Endothelial cell of umbilical vein (primary cell): ENCODE measurements at regions not wholly inside any gene's neighbourhood (a gene's known extent, or its start where the extent isn't known, plus 50 kb on each side); places are given as distances from the start of the nearest gene placed in this dataset.

Experiments used
- BruUV-seq: library from RNA; stranded (reverse); fragments of 400-500 nt; replicated peaks from 2 replicates; lab custom pipeline; 2021; lab: Mats Ljungman, UMichigan
- CTCF ChIA-PET: fragments of 300-600, 350-600 bp; sonication (Branson Sonifier 250); formaldehyde crosslinking; loops from one replicate; lab custom pipeline; 2021; ENCODE audit warnings: antibody characterized with exemption, inconsistent platforms; lab: Charles Lee
- POLR2A ChIA-PET: fragments of 300-600, 350-600 bp; sonication (Branson Sonifier 250); formaldehyde crosslinking; loops from one replicate; lab custom pipeline; 2021; ENCODE audit warnings: antibody characterized with exemption, inconsistent platforms; lab: Charles Lee
- DNase-seq: peaks from one replicate; pipeline ENCODE4 v3.0.0-alpha.2; 2011; ENCODE audit warnings: low read depth, low spot score
- FAIRE-seq: peaks from 2 replicates; lab custom pipeline; 2011; peaks lifted over from hg19 to GRCh38; lab: Jason Lieb, UNC
- H2AFZ ChIP-seq: 2 replicates; pipeline ENCODE4 v1.6.0; 2012; ENCODE audit warnings: low read depth, low read length, control low read depth, inconsistent platforms
- H3K27ac ChIP-seq: 2 replicates; pipeline ENCODE4 v1.5.1; 2011; ENCODE audit warnings: low read depth, mild to moderate bottlenecking, control low read depth, low read length, moderate library complexity; ENCODE audit not compliant: insufficient read depth
- H3K27me3 ChIP-seq, 2 experiments: 2 replicates each; pipeline versions ENCODE4 v1.6.0 to v1.6.1; 2011; ENCODE audit warnings: low read length in 2 of 2, mixed read lengths in 1 of 2; ENCODE audit not compliant: control insufficient read depth in 2 of 2, insufficient read depth in 2 of 2
- H3K36me3 ChIP-seq, 2 experiments: 2 replicates in 1 of 2; 3 replicates in 1 of 2; pipeline ENCODE4 v1.5.1; 2011; ENCODE audit warnings: low read length in 2 of 2, mild to moderate bottlenecking in 1 of 2, moderate library complexity in 1 of 2; ENCODE audit not compliant: control insufficient read depth in 2 of 2, insufficient read depth in 2 of 2; ENCODE audit errors: extremely low read depth in 1 of 2
- H3K4me1 ChIP-seq: 3 replicates; pipeline ENCODE4 v1.5.1; 2011; ENCODE audit warnings: mild to moderate bottlenecking, low read length; ENCODE audit not compliant: control insufficient read depth, insufficient read depth; ENCODE audit errors: extremely low read depth
- H3K4me2 ChIP-seq: 2 replicates; pipeline ENCODE4 v1.6.1; 2011; ENCODE audit warnings: low read length, control low read depth, mixed read lengths; ENCODE audit not compliant: insufficient read depth
- H3K4me3 ChIP-seq, 3 experiments: fragments of 200-600 bp in 1 of 3; sonication (generic), shearing (Covaris generic) in 1 of 3; replicated peaks in 1 of 3; 2 replicates each; pipeline ENCODE4 v1.5.1; 2011 to 2016; ENCODE audit warnings: control low read depth in 3 of 3, low read length in 3 of 3, mild to moderate bottlenecking in 2 of 3, inconsistent platforms in 1 of 3, low read depth in 1 of 3, moderate library complexity in 1 of 3; ENCODE audit not compliant: insufficient read depth in 1 of 3
- H3K79me2 ChIP-seq: 2 replicates; pipeline ENCODE4 v1.6.0; 2012; ENCODE audit warnings: low read length, inconsistent platforms; ENCODE audit not compliant: control insufficient read depth, insufficient read depth
- H3K9ac ChIP-seq: replicated peaks from 2 replicates; pipeline ENCODE3; 2011; ENCODE audit warnings: low read length, control low read depth; ENCODE audit not compliant: insufficient read depth; ENCODE audit errors: extremely low read depth
- H3K9me1 ChIP-seq: replicated peaks from 3 replicates; pipeline ENCODE4 v1.6.0; 2011; ENCODE audit warnings: mild to moderate bottlenecking, low read length; ENCODE audit not compliant: control insufficient read depth, insufficient read depth; ENCODE audit errors: extremely low read depth
- H3K9me3 ChIP-seq: replicated peaks from 2 replicates; pipeline ENCODE4 v1.5.1; 2012; ENCODE audit warnings: low read length, inconsistent platforms; ENCODE audit not compliant: control insufficient read depth, insufficient read depth
- H4K20me1 ChIP-seq: replicated peaks from 2 replicates; pipeline ENCODE3; 2011; ENCODE audit warnings: mild to moderate bottlenecking, low read length; ENCODE audit not compliant: control insufficient read depth, insufficient read depth; ENCODE audit errors: extremely low read depth
- CTCF ChIP-seq, 2 donors: IDR thresholded peaks; 1 replicate in 1 of 2; 2 replicates in 1 of 2; pipeline ENCODE4 v1.5.1; 2011; ENCODE audit warnings: low read length in 2 of 2, mild to moderate bottlenecking in 2 of 2, moderate library complexity in 2 of 2, control low read depth in 1 of 2, inconsistent platforms in 1 of 2, low read depth in 1 of 2; ENCODE audit not compliant: insufficient read depth in 1 of 2; ENCODE audit errors: extremely low read depth in 1 of 2
- EZH2 ChIP-seq: IDR thresholded peaks from 2 replicates; pipeline ENCODE4 v1.6.1; 2012; ENCODE audit warnings: borderline replicate concordance, low read depth, mild to moderate bottlenecking, moderate library complexity, low read length, inconsistent platforms; ENCODE audit not compliant: severe bottlenecking
- FOS ChIP-seq: IDR thresholded peaks from 2 replicates; pipeline ENCODE4 v1.6.1; 2011; ENCODE audit warnings: mild to moderate bottlenecking, low read length, moderate library complexity, borderline replicate concordance; ENCODE audit not compliant: insufficient read depth
- GATA2 ChIP-seq: IDR thresholded peaks from 2 replicates; pipeline ENCODE4 v1.7.0; 2011; ENCODE audit warnings: low read depth, mild to moderate bottlenecking, moderate library complexity, mixed read lengths, low read length; ENCODE audit not compliant: insufficient read length, insufficient read depth
- JUN ChIP-seq: IDR thresholded peaks from 2 replicates; pipeline ENCODE4 v1.6.1; 2011; ENCODE audit warnings: borderline replicate concordance, low read depth; ENCODE audit not compliant: insufficient read length, insufficient read depth
- MAX ChIP-seq: IDR thresholded peaks from 2 replicates; pipeline ENCODE4 v1.6.1; 2011; ENCODE audit not compliant: insufficient read depth, insufficient read length
- MYC ChIP-seq: IDR thresholded peaks from one replicate; pipeline ENCODE4 v1.6.1; 2011; ENCODE audit warnings: mild to moderate bottlenecking, low read depth, low read length
- POLR2A ChIP-seq: IDR thresholded peaks from 2 replicates; pipeline ENCODE4 v1.6.1; 2012; ENCODE audit warnings: low read depth, mild to moderate bottlenecking, control low read depth, low read length
- POLR2AphosphoS5 ChIP-seq: IDR thresholded peaks from 2 replicates; pipeline ENCODE4 v1.6.1; 2012; ENCODE audit warnings: low read depth, mild to moderate bottlenecking, control low read depth, low read length, moderate library complexity; ENCODE audit not compliant: insufficient read depth
- dilution Hi-C: fragments of 300-500 bp; cut with MboI; formaldehyde crosslinking; loops from one replicate; pipeline ENCODE4 v1.15.0; 2019; ENCODE audit warnings: low sequenced_read_pairs; ENCODE audit not compliant: extremely low pct_ligation_motif_present
- intact Hi-C: fragments of 100-400 bp; cut with micrococcal nuclease; formaldehyde crosslinking; loops from one replicate; pipeline ENCODE4 v1.10.0; 2022

GRCh38 chr14:48430805-48431204 lies 755.4 kb upstream of the MDGA2 start:
- Histone ChIP-seq H3K27me3 (no peaks in the 10 kb centered on the region), H3K9me3 (no peaks in the 10 kb centered on the region), H3K4me3 (no peak overlapping the region), H2AFZ (no peak overlapping the region), H4K20me1 (no peaks in the 10 kb centered on the region), H3K27ac (no peak overlapping the region), H3K4me1 (no peaks in the 10 kb centered on the region), H3K4me2 (no peak overlapping the region), H3K9me1 (no peaks in the 10 kb centered on the region), H3K36me3 (no peaks in the 10 kb centered on the region), H3K79me2 (no peaks in the 10 kb centered on the region), H3K9ac (no peak overlapping the region)
- dilution Hi-C loops (no loop called here), intact Hi-C loops (no loop called here)
- POLR2A ChIA-PET = no interaction called here
- TF ChIP-seq POLR2AphosphoS5 (no peak), GATA2 (no peak), CTCF (IDR thresholded peaks at IDR 0.05; ENCODE audit: extremely low read depth in 1 of 2, insufficient read depth in 1 of 2, low read depth in 1 of 2, low read length in 2 of 2) (no peak), MYC (no peak), EZH2 (no peak), MAX (no peak), JUN (no peak), POLR2A (no peak), FOS (no peak)
- FAIRE-seq = no peak
- CTCF ChIA-PET = no interaction called here
- BruUV-seq = no TSS peak
- DNase-seq = no peak
